ENCODE measurements at regions not wholly inside any gene's neighbourhood (a gene's known extent, or its start where the extent isn't known, plus 50 kb on each side); places are given as distances from the start of the nearest gene placed in this dataset.
A peak's percentile ranks its signal among the peaks of the same experiment; 100 is the strongest.
"Not testable (repeated sequence)": the region's sequence is repeated elsewhere in the genome, so short reads cannot be mapped to it uniquely, and the experiment has no call there.

GRCh38 chr3:159340877-159341500 is 539.1 kb downstream of the MFSD1 start:
- Histone ChIP-seq H3K4me1 (ENCODE audit: control insufficient read depth, insufficient read depth, low read length) (no peaks in the 10 kb centered on the region), H3K36me3 (ENCODE audit: control insufficient read depth, insufficient read depth, low read length, severe bottlenecking) (no peaks in the 10 kb centered on the region), H3K27me3 (replicated peaks; ENCODE audit: control insufficient read depth, insufficient read depth, low read length) (no peaks in the 10 kb centered on the region), H3K9me3 (ENCODE audit: control insufficient read depth, low read length) (no peaks in the 10 kb centered on the region), H3K9ac (ENCODE audit: low read length) (no peak overlapping the region), H3K4me3 (ENCODE audit: low read length) (no peak overlapping the region)
- no peak for DNase-seq (ENCODE audit: low read depth)

GRCh38 chr3:159346271-159346903 is 544.5 kb downstream of the MFSD1 start:
- no peak for DNase-seq (ENCODE audit: low read depth)
- Histone ChIP-seq H3K27me3 (replicated peaks; ENCODE audit: control insufficient read depth, insufficient read depth, low read length) (no peaks in the 10 kb centered on the region), H3K9me3 (ENCODE audit: control insufficient read depth, low read length) (no peaks in the 10 kb centered on the region), H3K9ac (ENCODE audit: low read length) (no peak overlapping the region), H3K4me1 (ENCODE audit: control insufficient read depth, insufficient read depth, low read length) (no peaks in the 10 kb centered on the region), H3K4me3 (ENCODE audit: low read length) (no peak overlapping the region), H3K36me3 (ENCODE audit: control insufficient read depth, insufficient read depth, low read length, severe bottlenecking) (no peaks in the 10 kb centered on the region)

- H3K4me1 ChIP-seq (ENCODE audit: control insufficient read depth, insufficient read depth, low read length), result no peaks in the 10 kb centered on the region
- H3K9ac ChIP-seq (ENCODE audit: low read length), result no peak overlapping the region
- H3K4me3 ChIP-seq (ENCODE audit: low read length), result no peak overlapping the region
- H3K27me3 ChIP-seq (replicated peaks; ENCODE audit: control insufficient read depth, insufficient read depth, low read length), result no peaks in the 10 kb centered on the region
- DNase-seq (ENCODE audit: low read depth), result no peak
- H3K9me3 ChIP-seq (ENCODE audit: control insufficient read depth, low read length), result no peaks in the 10 kb centered on the region
- H3K36me3 ChIP-seq (ENCODE audit: control insufficient read depth, insufficient read depth, low read length, severe bottlenecking), result no peaks in the 10 kb centered on the region
Observed at GRCh38 chr3:159348431-159348830, 546.6 kb downstream of the MFSD1 start.

GRCh38 chr3:159356606-159357005 is 554.8 kb downstream of the MFSD1 start:
- Histone ChIP-seq H3K4me1 (ENCODE audit: control insufficient read depth, insufficient read depth, low read length) (no peaks in the 10 kb centered on the region), H3K4me3 (ENCODE audit: low read length) (no peak overlapping the region), H3K27me3 (replicated peaks; ENCODE audit: control insufficient read depth, insufficient read depth, low read length) (no peaks in the 10 kb centered on the region), H3K9me3 (ENCODE audit: control insufficient read depth, low read length) (no peaks in the 10 kb centered on the region), H3K9ac (ENCODE audit: low read length) (no peak overlapping the region), H3K36me3 (ENCODE audit: control insufficient read depth, insufficient read depth, low read length, severe bottlenecking) (no peaks in the 10 kb centered on the region)
- no peak for DNase-seq (ENCODE audit: low read depth)

- no peaks in the 10 kb centered on the region for H3K36me3 ChIP-seq (ENCODE audit: control insufficient read depth, insufficient read depth, low read length, severe bottlenecking)
- H3K4me1 ChIP-seq (ENCODE audit: control insufficient read depth, insufficient read depth, low read length), result no peaks in the 10 kb centered on the region
- H3K9ac ChIP-seq (ENCODE audit: low read length), result no peak overlapping the region
- H3K4me3 ChIP-seq (ENCODE audit: low read length), result no peak overlapping the region
- DNase-seq (ENCODE audit: low read depth), result no peak
- H3K27me3 ChIP-seq (replicated peaks; ENCODE audit: control insufficient read depth, insufficient read depth, low read length), result no peaks in the 10 kb centered on the region
- H3K9me3 ChIP-seq (ENCODE audit: control insufficient read depth, low read length), result no peaks in the 10 kb centered on the region
Observed at GRCh38 chr3:159364511-159364910, 562.7 kb downstream of the MFSD1 start.

GRCh38 chr3:159366476-159366875 is 564.6 kb downstream of the MFSD1 start:
- no peak for DNase-seq (ENCODE audit: low read depth)
- Histone ChIP-seq H3K36me3 (ENCODE audit: control insufficient read depth, insufficient read depth, low read length, severe bottlenecking) (no peaks in the 10 kb centered on the region), H3K9ac (ENCODE audit: low read length) (no peak overlapping the region), H3K27me3 (replicated peaks; ENCODE audit: control insufficient read depth, insufficient read depth, low read length) (no peaks in the 10 kb centered on the region), H3K9me3 (ENCODE audit: control insufficient read depth, low read length) (no peaks in the 10 kb centered on the region), H3K4me3 (ENCODE audit: low read length) (no peak overlapping the region), H3K4me1 (ENCODE audit: control insufficient read depth, insufficient read depth, low read length) (no peaks in the 10 kb centered on the region)

GRCh38 chr3:159371961-159372360 is 570.1 kb downstream of the MFSD1 start:
- Histone ChIP-seq H3K9ac (ENCODE audit: low read length) (no peak overlapping the region), H3K36me3 (ENCODE audit: control insufficient read depth, insufficient read depth, low read length, severe bottlenecking) (no peaks in the 10 kb centered on the region), H3K27me3 (replicated peaks; ENCODE audit: control insufficient read depth, insufficient read depth, low read length) (no peaks in the 10 kb centered on the region), H3K4me1 (ENCODE audit: control insufficient read depth, insufficient read depth, low read length) (peaks cover 4% of the 10 kb centered on the region), H3K4me3 (ENCODE audit: low read length) (no peak overlapping the region), H3K9me3 (ENCODE audit: control insufficient read depth, low read length) (no peaks in the 10 kb centered on the region)
- no peak for DNase-seq (ENCODE audit: low read depth)

GRCh38 chr3:159378396-159379194 is 576.7 kb downstream of the MFSD1 start:
- H3K36me3 ChIP-seq (ENCODE audit: control insufficient read depth, insufficient read depth, low read length, severe bottlenecking), result no peaks in the 10 kb centered on the region
- H3K27me3 ChIP-seq (replicated peaks; ENCODE audit: control insufficient read depth, insufficient read depth, low read length), result no peaks in the 10 kb centered on the region
- peaks cover 4% of the 10 kb centered on the region for H3K4me1 ChIP-seq (ENCODE audit: control insufficient read depth, insufficient read depth, low read length)
- DNase-seq (ENCODE audit: low read depth), result no peak
- no peaks in the 10 kb centered on the region for H3K9me3 ChIP-seq (ENCODE audit: control insufficient read depth, low read length)
- H3K9ac ChIP-seq (ENCODE audit: low read length), result no peak overlapping the region
- no peak overlapping the region for H3K4me3 ChIP-seq (ENCODE audit: low read length)

- H3K9me3 ChIP-seq (ENCODE audit: control insufficient read depth, low read length), result no peaks in the 10 kb centered on the region
- DNase-seq (ENCODE audit: low read depth), result peak; percentile 1
- no peaks in the 10 kb centered on the region for H3K27me3 ChIP-seq (replicated peaks; ENCODE audit: control insufficient read depth, insufficient read depth, low read length)
- H3K4me1 ChIP-seq (ENCODE audit: control insufficient read depth, insufficient read depth, low read length), result no peaks in the 10 kb centered on the region
- no peaks in the 10 kb centered on the region for H3K36me3 ChIP-seq (ENCODE audit: control insufficient read depth, insufficient read depth, low read length, severe bottlenecking)
- H3K4me3 ChIP-seq (ENCODE audit: low read length), result no peak overlapping the region
- no peak overlapping the region for H3K9ac ChIP-seq (ENCODE audit: low read length)
Observed at GRCh38 chr3:159380891-159381290, 579.0 kb downstream of the MFSD1 start.

- Histone ChIP-seq H3K4me3 (ENCODE audit: low read length) (no peak overlapping the region), H3K36me3 (ENCODE audit: control insufficient read depth, insufficient read depth, low read length, severe bottlenecking) (no peaks in the 10 kb centered on the region)
- no peak for DNase-seq (ENCODE audit: low read depth)
Observed at GRCh38 chr3:159390656-159391212, 588.9 kb downstream of the MFSD1 start.

GRCh38 chr3:159397683-159398082 is 591.0 kb upstream of the IL12A start:
- not testable (repeated sequence) for H3K27me3 ChIP-seq (replicated peaks; ENCODE audit: control insufficient read depth, insufficient read depth, low read length); H3K4me3 ChIP-seq (ENCODE audit: low read length); H3K9ac ChIP-seq (ENCODE audit: low read length); H3K36me3 ChIP-seq (ENCODE audit: control insufficient read depth, insufficient read depth, low read length, severe bottlenecking); DNase-seq (ENCODE audit: low read depth); H3K4me1 ChIP-seq (ENCODE audit: control insufficient read depth, insufficient read depth, low read length); H3K9me3 ChIP-seq (ENCODE audit: control insufficient read depth, low read length)

More at GRCh38 chr3:159390656-159391212, 588.9 kb downstream of the MFSD1 start:
- Histone ChIP-seq H3K4me1 (ENCODE audit: control insufficient read depth, insufficient read depth, low read length) (no peaks in the 10 kb centered on the region), H3K9ac (ENCODE audit: low read length) (no peak overlapping the region), H3K27me3 (replicated peaks; ENCODE audit: control insufficient read depth, insufficient read depth, low read length) (no peaks in the 10 kb centered on the region), H3K9me3 (ENCODE audit: control insufficient read depth, low read length) (no peaks in the 10 kb centered on the region)

Data from adipocyte (in vitro differentiated cells).